ENCODE measurements at regions not wholly inside any gene's neighbourhood (a gene's known extent, or its start where the extent isn't known, plus 50 kb on each side); places are given as distances from the start of the nearest gene placed in this dataset.
"Not testable (repeated sequence)": the region's sequence is repeated elsewhere in the genome, so short reads cannot be mapped to it uniquely, and the experiment has no call there.

DNA sequence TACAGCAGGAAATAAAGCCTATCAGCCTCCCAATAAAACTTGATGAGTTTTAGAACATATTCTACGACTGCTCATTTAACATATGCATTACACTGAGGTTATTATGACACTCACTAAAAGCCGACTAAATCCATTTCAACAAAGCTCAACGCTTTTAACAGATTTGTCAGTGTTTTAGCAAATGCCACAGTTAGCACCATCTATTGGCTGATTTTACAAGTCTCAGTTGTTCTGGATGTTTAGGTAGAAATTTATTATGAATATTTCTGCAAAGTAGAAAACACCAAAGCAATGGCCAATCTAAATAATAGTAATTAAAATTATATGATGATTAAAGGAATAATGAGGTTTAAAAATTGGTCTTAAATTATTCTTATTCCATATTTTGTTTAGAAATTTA is 993.2 kb upstream of the PCDH7 start:
- TF ChIP-seq, protein P1, sequence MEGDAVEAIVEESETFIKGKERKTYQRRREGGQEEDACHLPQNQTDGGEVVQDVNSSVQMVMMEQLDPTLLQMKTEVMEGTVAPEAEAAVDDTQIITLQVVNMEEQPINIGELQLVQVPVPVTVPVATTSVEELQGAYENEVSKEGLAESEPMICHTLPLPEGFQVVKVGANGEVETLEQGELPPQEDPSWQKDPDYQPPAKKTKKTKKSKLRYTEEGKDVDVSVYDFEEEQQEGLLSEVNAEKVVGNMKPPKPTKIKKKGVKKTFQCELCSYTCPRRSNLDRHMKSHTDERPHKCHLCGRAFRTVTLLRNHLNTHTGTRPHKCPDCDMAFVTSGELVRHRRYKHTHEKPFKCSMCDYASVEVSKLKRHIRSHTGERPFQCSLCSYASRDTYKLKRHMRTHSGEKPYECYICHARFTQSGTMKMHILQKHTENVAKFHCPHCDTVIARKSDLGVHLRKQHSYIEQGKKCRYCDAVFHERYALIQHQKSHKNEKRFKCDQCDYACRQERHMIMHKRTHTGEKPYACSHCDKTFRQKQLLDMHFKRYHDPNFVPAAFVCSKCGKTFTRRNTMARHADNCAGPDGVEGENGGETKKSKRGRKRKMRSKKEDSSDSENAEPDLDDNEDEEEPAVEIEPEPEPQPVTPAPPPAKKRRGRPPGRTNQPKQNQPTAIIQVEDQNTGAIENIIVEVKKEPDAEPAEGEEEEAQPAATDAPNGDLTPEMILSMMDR (conservative IDR thresholded peaks at IDR 0.05), result peak; percentile 32; the same call in 1 of the 2 replicates
- H3K27ac ChIP-seq, result no peak overlapping the region

- no peak overlapping the region for H3K27ac ChIP-seq
- TF ChIP-seq, protein P1 (conservative IDR thresholded peaks at IDR 0.05), result no peak
Measured at GRCh38 chr4:29734343-29735213, 985.6 kb upstream of the PCDH7 start.

GRCh38 chr4:29756966-29757365 is 963.2 kb upstream of the PCDH7 start:
- TF ChIP-seq, protein P1 (conservative IDR thresholded peaks at IDR 0.05), result no peak
- H3K27ac ChIP-seq, result no peak overlapping the region

GRCh38 chr4:29762151-29762550 is 958.0 kb upstream of the PCDH7 start:
- TF ChIP-seq, protein P1 (conservative IDR thresholded peaks at IDR 0.05), result no peak
- H3K27ac ChIP-seq, result no peak overlapping the region

DNA sequence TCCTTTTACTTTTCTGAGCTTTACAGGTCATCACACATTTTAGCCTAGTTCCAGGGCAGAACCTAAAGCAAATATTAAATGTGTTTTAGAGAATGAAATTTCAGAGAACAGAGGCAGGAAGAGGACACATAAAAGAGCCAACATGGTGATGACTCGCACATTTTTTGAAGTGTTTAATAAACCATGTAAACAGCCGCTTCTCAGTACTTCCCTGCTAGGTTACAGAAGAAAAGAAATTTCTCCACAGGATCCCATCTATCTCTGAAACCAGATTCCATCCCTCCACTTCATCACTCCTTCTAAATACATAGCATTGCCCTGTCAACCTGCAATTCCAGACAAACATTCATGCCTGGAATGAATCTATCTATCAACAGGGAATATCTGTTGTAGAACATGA is 949.5 kb upstream of the PCDH7 start:
- TF ChIP-seq, protein P1 (conservative IDR thresholded peaks at IDR 0.05), result no peak
- H3K27ac ChIP-seq, result no peak overlapping the region

GRCh38 chr4:29788123-29788522 is 932.0 kb upstream of the PCDH7 start:
- not testable (repeated sequence) for H3K27ac ChIP-seq

DNA sequence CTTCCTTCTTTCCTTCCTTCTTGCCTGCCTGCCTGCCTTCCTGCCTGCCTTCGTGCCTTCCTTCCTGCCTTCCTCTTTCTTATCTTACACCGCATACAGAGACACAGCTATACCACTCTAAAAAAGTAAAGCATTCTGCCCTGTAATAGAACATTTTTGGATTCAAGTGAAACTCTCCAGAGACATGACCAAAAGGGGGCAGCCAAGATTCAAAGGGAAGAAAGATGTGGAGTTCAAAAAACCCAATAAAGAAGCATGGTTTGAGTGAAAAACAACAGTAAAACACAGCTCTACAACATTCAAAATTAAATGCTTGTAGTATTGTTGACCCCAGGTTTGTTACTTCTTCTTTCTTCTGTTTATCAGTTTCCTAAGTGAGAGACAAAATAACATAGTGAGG is 914.9 kb upstream of the PCDH7 start:
- H3K27ac ChIP-seq, result no peak overlapping the region
- TF ChIP-seq, protein P1 (conservative IDR thresholded peaks at IDR 0.05), result 0 out of 2 replicates have a peak, but pooled peaks have one; percentile 15

- TF ChIP-seq, protein P1 (conservative IDR thresholded peaks at IDR 0.05), result no peak
- no peak overlapping the region for H3K27ac ChIP-seq
Measured at GRCh38 chr4:29805916-29806480, 914.2 kb upstream of the PCDH7 start.

Data from VCaP (cell line).